Stimulated activated CD8-positive, alpha-beta memory T cell treated with anti-CD3 and anti-CD28 coated beads, Interleukin-12 subunit alpha, Interleukin-12 subunit beta, amount 100 ng/mL, for 24 hours (primary cell): ENCODE measurements at regions not wholly inside any gene's neighbourhood (a gene's known extent, or its start where the extent isn't known, plus 50 kb on each side); places are given as distances from the start of the nearest gene placed in this dataset.

Source experiments
- DNase-seq: peaks from one replicate; pipeline ENCODE4 v3.0.0-alpha.2; 2020; ENCODE audit errors: extremely low read depth

- DNase-seq, result no peak
Observed at GRCh38 chr21:28751176-28751575, 241.5 kb downstream of the LTN1 start.

DNA sequence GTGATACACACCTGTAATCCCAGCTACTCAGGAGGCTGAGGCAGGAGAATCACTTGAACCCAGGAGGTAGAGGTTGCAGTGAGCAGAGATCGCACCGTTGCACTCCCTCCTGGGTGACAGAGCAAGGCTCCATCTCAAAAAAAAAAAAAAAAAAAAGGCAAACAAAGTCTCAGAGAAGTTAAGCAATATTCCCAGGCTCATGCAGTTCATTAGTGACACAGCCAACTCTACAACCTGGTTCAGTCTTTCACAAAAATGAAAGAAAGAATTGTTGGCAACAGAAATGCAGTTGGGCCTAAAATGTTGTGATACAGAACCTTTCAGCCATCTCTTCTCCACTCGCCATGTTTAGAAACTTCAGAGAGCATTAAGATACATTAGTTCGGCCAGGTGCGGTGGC lies 242.1 kb downstream of the LTN1 start:
- DNase-seq, result no peak

DNA sequence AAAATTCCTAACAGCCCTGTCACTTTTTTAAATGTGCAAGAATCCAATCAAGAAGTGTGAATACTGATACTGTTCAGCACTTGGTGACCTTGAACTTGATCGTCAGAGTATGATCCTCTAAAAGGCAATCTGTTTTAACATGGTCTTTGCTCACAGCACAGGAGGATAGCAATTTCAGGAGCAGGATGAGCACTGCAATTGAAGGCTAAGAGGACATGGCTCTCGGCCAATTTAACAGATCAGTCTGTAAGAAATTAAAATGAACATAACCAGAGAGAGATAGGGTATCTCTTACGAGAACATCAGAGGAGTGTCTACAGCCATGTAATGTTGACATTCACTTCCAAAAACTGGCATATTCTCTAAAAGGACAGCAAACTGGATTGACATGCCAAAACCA lies 243.1 kb downstream of the LTN1 start:
- DNase-seq, result no peak

GRCh38 chr21:28747464-28747863 lies 245.2 kb downstream of the LTN1 start:
- DNase-seq, result no peak

GRCh38 chr21:28746166-28746565 lies 246.5 kb downstream of the LTN1 start:
- DNase-seq, result no peak

- peak; percentile 16 for DNase-seq
Observed at GRCh38 chr21:28745131-28746016, 247.3 kb downstream of the LTN1 start.

DNA sequence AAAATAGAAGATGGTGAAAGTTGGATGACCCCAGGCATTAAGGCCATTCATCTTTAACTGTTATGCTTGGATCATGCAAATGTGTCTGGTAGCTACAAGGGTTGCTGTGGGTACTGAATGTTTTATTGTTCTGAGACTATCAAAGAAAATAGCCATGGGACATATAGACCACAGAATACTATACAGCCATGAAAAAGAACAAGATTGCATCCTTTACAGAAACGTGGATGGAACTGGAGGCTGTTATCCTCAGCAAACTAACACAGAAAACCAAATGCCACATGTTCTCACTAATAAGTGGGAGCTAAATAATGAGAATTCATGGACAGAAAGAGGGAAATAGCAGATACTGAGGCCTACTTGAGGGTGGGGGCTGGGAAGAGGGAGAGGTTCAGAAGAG lies 249.0 kb downstream of the LTN1 start:
- no peak for DNase-seq

- DNase-seq, result no peak
Observed at GRCh38 chr21:28742527-28742926, 250.2 kb downstream of the LTN1 start.

DNA sequence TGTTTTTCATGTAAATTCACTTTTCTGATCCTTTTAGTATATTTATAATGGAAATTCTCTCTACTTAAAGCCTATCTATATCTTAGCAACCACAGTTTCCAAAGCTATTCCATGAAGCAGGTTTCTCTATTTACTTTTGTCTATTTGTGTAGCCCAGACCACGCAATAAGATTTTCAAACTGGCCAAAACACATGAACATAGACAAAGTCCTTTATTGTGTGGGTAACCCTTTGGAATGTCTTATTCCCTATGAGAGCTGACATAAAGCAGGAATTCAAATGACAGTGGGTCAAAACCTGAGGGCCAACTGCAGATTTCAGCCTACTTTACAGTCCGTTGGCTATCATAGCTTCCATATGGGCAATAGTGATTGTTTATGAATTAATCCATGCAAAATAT lies 252.6 kb downstream of the LTN1 start:
- no peak for DNase-seq

DNA sequence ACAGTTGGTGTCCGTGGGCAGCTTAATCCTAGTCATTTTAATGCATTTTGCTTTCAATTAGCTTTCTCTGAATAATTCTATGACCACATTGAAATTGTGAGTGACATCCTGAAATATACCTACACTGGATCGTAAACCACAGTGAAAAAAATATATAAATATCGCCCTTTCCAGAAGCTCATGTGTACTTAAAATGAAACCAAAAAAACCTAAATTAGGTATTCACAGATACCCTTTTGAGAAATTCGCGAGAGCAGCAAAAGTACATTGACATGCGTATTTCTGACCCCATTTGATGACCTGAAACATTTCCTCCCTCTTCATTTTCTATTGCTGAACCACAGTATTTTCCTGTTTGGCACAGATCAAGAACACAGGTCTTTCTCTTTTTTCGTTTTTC lies 253.8 kb downstream of the LTN1 start:
- no peak for DNase-seq

DNA sequence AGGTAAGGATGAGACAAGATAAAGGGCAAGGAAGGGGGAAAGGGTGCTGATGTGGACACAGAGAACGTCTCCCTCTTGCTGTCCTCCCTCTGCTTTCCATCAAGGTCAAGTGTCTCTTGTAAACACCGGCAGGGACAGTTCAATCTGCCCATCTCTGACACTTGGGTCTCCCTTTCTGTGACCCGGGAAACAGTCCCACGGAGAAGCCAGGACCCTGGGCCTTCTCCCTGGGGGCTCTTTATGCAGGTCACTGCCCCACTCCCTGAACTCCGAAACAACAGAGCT lies 254.3 kb downstream of the LTN1 start:
- DNase-seq, result no peak

DNA sequence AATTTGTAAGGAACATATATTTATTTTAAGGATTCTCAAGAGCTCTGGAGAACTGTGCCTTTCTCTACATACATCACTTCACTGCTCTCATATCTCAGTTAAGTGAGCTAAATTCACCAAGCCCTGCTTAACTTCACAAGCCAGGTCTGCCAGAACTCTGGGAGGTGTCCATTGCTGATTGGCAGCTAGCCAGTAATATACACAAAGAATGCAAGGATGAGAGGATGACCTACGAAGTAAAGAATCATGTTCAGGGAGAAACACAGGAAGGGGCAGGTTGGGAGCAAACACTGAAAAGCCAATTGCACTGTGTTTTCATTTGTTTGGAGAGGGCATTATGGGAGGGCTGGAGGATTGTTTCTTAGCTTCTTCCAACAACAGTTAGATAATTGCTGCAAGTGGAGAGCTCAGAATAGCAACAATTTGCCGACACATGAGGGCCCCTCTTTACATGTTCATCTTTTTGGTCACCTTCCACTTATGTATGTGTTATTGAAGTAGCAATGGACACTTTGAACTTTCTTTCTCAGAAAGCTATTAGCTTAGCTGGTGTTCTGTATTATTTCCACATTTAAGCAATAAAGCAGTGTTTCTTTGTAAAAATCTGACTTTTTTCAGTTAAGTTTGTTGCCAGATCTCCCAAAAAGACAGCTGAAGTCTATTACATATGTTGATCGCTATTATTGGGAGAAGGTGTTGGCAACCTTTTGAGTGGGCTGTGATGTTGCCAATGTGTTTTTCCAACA lies 254.8 kb downstream of the LTN1 start:
- DNase-seq, result no peak

- DNase-seq, result no peak
Observed at GRCh38 chr21:28734522-28735175, 258.0 kb downstream of the LTN1 start.

- no peak for DNase-seq
Observed at GRCh38 chr21:28731700-28732321, 260.9 kb downstream of the LTN1 start.

DNA sequence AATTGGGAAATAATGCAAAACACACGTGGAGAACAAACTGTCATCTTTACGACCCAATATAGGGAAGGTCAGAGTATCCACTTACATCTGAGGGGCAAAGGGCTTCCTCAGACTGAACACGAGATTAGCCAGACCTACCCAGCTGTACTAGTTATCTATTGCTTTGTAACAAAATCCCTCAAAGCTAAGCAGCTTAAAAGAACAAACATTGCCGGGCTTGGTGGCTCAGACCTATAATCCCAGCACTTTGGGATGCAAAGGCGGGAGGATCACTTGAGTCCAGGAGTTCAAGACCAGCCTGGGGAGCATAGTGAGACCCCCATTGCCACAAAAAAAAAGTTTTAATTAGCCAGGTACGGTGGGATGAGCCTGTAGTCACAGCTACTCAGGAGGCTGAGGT lies 262.8 kb downstream of the LTN1 start:
- DNase-seq, result no peak

GRCh38 chr21:28727809-28728208 lies 264.9 kb downstream of the LTN1 start:
- DNase-seq, result no peak

GRCh38 chr21:28725396-28725795 lies 267.3 kb downstream of the LTN1 start:
- no peak for DNase-seq

- no peak for DNase-seq
Observed at GRCh38 chr21:28723646-28724045, 269.0 kb downstream of the LTN1 start.

GRCh38 chr21:28719723-28720122 lies 273.0 kb downstream of the LTN1 start:
- DNase-seq, result no peak

- no peak for DNase-seq
Observed at GRCh38 chr21:28714777-28715464, 277.8 kb downstream of the LTN1 start.

GRCh38 chr21:28712411-28712810 lies 280.3 kb downstream of the LTN1 start:
- no peak for DNase-seq

- no peak for DNase-seq
Observed at GRCh38 chr21:28705616-28706015, 287.1 kb downstream of the LTN1 start.
